Brain microvascular endothelial cell (primary cell): ENCODE measurements at regions not wholly inside any gene's neighbourhood (a gene's known extent, or its start where the extent isn't known, plus 50 kb on each side); places are given as distances from the start of the nearest gene placed in this dataset.

Source experiments
- DNase-seq: peaks from one replicate; pipeline ENCODE4 v3.0.0-alpha.2; 2020
- H3K27ac ChIP-seq: fragments of 250-450 bp; sonication (Bioruptor Pico); 2 replicates; pipeline ENCODE4 v1.5.1; 2020; ENCODE audit warnings: mild to moderate bottlenecking, moderate library complexity
- H3K27me3 ChIP-seq: fragments of 250-450 bp; sonication (Bioruptor Pico); replicated peaks from 2 replicates; pipeline ENCODE4 v1.5.1; 2020; ENCODE audit warnings: mild to moderate bottlenecking
- H3K36me3 ChIP-seq: fragments of 250-450 bp; sonication (Bioruptor Pico); replicated peaks from 2 replicates; pipeline ENCODE4 v1.5.1; 2020; ENCODE audit warnings: mild to moderate bottlenecking
- H3K4me3 ChIP-seq: 2 replicates; pipeline ENCODE4 v1.5.1; 2011; ENCODE audit warnings: low read depth, mild to moderate bottlenecking, control low read depth, low read length, moderate library complexity
- in situ Hi-C: cut with HindIII; loops from 2 replicates; pipeline ENCODE4 v1.10.0; 2017; ENCODE audit warnings: low sequenced_read_pairs, low pct_ligation_motif_present
- TF ChIP-seq, protein P1 (sequence below): IDR thresholded peaks from 2 replicates; pipeline ENCODE4 v1.5.1; 2011; ENCODE audit warnings: low read depth, mild to moderate bottlenecking, moderate library complexity, low read length, control low read depth, inconsistent platforms; ENCODE audit errors: missing control alignments

DNA sequence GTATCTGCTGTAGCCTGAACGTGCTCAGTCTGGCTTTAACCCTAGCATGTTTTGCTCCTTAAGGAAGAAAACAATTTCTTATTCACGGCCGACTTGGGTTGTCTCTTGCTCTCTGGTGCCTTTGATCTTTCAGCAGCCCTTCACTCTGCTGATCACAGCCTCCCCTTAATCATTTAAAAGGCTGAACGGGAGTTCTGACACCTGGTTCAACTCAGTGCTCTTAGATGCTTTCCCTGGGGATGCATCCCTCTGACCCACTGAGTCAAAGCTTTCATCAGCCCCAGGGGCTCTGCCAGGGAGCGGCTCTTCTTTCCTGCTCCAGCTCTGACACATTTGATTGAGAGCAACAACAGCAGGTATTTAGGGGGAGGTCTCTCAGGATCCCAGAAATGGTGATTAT, 79.0 kb upstream of the FYN start:
- no peaks in the 10 kb centered on the region for H3K36me3 ChIP-seq
- in situ Hi-C loops: no loop called here
- no peak for DNase-seq
- no peak overlapping the region for H3K27ac ChIP-seq
- H3K27me3 ChIP-seq: no peaks in the 10 kb centered on the region
- no peak overlapping the region for H3K4me3 ChIP-seq
- TF ChIP-seq, protein P1, sequence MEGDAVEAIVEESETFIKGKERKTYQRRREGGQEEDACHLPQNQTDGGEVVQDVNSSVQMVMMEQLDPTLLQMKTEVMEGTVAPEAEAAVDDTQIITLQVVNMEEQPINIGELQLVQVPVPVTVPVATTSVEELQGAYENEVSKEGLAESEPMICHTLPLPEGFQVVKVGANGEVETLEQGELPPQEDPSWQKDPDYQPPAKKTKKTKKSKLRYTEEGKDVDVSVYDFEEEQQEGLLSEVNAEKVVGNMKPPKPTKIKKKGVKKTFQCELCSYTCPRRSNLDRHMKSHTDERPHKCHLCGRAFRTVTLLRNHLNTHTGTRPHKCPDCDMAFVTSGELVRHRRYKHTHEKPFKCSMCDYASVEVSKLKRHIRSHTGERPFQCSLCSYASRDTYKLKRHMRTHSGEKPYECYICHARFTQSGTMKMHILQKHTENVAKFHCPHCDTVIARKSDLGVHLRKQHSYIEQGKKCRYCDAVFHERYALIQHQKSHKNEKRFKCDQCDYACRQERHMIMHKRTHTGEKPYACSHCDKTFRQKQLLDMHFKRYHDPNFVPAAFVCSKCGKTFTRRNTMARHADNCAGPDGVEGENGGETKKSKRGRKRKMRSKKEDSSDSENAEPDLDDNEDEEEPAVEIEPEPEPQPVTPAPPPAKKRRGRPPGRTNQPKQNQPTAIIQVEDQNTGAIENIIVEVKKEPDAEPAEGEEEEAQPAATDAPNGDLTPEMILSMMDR: no peak

DNA sequence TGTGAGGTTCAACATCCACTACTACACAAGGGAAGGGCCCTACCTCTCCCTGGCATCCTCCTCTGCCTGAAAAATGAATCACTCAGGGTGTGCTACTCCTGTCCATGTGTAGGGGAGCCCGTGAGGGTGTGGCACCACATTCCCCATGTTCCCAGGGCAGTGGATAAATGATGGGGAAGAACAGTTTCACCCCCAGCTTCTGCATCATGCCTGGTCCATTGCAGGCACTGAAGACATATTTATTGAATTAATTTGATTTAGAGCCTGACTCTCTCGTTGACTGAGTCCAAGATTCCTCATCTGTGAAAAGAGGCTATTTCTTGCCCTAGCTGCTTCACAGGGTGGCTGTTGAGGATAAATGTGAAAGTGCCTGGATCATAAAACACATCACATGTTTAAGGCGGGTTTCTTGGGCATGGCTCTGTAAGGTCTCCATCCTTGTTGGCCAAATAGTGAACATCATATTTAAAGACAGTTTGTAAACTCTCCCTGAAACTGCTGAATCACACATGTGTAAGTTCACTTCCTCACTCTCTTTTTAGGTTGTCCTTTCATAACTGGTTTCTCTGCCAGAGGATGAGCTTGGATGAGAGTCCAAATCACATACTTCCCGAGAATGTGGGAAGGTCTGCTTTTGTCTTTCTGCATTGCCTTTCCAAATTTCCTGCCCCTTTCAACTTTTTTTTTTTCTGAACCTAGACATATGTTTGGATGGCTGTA, 79.7 kb upstream of the FYN start:
- no peak for DNase-seq
- TF ChIP-seq, protein P1: no peak
- no peak overlapping the region for H3K4me3 ChIP-seq
- H3K27me3 ChIP-seq: no peaks in the 10 kb centered on the region
- H3K27ac ChIP-seq: no peak overlapping the region
- in situ Hi-C loops: no loop called here
- H3K36me3 ChIP-seq: no peaks in the 10 kb centered on the region

DNA sequence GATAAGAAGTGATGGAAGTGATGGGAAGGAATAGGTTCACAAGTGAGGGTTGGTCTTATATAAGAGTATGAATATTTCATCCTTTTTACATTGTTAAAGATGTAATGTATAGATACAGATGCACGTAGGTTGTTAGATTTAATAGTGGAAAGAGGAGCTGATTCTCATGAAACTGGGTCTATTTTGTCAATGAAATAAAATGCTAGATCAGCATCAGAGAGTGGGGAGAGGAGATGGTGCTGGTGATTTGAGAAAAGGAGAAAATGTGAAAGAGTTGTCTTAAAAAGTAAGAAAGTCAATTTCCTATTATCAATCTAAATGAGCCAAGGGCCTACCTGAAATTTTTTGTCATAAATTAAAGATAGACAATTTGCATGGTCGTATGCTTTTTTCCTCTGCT, 82.8 kb upstream of the FYN start:
- in situ Hi-C loops: no loop called here
- H3K27ac ChIP-seq: no peak overlapping the region
- no peaks in the 10 kb centered on the region for H3K27me3 ChIP-seq
- TF ChIP-seq, protein P1: no peak
- H3K36me3 ChIP-seq: no peaks in the 10 kb centered on the region
- no peak for DNase-seq
- H3K4me3 ChIP-seq: no peak overlapping the region

DNA sequence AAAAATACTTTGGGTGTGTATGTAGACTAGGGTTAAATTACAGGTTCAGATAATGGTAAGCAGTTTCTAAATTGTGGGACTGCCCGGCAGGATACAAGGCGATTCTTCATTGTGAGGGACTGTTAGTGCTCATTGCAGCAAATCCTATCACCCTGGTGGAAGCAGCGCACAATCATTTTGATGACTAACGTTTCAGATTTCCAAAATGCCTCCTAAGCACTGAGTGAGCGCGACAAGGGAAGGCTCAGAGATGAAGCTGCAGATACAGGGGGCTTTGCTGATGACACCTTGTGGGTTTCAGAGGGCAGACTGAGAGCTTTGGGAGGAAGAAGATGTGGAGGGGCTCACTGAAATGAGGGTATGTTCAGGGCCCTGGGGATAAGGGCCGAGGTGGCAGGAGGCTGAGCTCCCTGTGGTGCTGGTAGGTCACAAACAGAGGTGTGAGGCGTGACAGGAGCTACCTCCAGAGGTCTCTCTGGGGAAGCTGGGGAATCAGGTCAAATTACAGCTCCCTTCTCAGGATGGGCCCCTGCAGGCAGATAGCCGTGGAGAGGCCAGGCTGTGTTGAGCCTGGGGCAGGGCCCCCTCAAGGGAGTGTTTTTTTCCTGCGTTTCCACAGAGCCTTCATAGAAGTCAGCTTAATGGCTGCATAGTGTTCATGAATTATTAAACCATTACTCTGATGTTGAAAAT, 84.5 kb upstream of the FYN start:
- TF ChIP-seq, protein P1: no peak
- Histone ChIP-seq H3K27ac (no peak overlapping the region), H3K36me3 (no peaks in the 10 kb centered on the region), H3K27me3 (no peaks in the 10 kb centered on the region), H3K4me3 (no peak overlapping the region)
- DNase-seq: no peak
- in situ Hi-C loops: no loop called here

DNA sequence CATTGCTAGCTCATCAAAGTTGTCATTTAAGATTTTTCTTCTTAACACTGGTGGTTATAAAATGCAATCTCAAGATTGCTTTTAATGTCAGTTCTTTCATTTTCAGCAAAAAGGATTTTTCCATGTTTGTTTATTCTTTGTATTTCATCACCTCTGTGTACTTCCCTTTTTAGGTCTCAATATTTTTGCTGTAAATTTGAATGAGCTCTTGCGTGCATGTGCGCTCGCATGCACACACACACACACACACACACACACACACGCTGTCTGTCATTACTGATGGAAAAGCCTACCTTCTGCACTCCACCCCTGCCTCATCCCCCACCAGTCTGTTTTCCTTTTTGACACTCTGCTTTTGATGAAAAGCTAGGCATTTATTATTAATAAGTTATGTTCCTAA, 85.3 kb upstream of the FYN start:
- H3K27me3 ChIP-seq: no peaks in the 10 kb centered on the region
- H3K27ac ChIP-seq: no peak overlapping the region
- no peak overlapping the region for H3K4me3 ChIP-seq
- in situ Hi-C loops: no loop called here
- no peak for DNase-seq
- H3K36me3 ChIP-seq: no peaks in the 10 kb centered on the region
- TF ChIP-seq, protein P1: no peak

DNA sequence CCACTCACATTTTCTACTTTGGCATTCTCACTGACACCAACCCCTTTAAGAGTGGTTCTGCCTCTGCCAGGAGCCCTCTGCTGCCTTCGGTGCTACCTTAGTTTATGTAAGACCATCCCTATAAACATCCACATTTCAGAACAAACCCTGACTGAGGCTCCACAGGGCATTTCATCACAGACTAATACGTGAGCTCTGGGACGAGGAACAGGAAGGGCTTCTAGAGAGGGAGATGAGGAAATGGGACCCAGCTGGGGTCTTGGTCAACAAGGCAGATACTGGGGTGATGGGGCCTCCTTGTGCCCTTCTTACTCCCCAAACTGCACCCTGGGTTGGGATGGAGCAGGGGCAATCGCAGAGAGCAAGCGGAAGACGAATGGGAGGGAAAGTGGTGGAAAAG, 86.5 kb upstream of the FYN start:
- DNase-seq: no peak
- H3K27ac ChIP-seq: no peak overlapping the region
- no peaks in the 10 kb centered on the region for H3K36me3 ChIP-seq
- TF ChIP-seq, protein P1: no peak
- in situ Hi-C loops: no loop called here
- no peak overlapping the region for H3K4me3 ChIP-seq
- no peaks in the 10 kb centered on the region for H3K27me3 ChIP-seq
